ENCODE measurements at regions not wholly inside any gene's neighbourhood (a gene's known extent, or its start where the extent isn't known, plus 50 kb on each side); places are given as distances from the start of the nearest gene placed in this dataset.

DNA sequence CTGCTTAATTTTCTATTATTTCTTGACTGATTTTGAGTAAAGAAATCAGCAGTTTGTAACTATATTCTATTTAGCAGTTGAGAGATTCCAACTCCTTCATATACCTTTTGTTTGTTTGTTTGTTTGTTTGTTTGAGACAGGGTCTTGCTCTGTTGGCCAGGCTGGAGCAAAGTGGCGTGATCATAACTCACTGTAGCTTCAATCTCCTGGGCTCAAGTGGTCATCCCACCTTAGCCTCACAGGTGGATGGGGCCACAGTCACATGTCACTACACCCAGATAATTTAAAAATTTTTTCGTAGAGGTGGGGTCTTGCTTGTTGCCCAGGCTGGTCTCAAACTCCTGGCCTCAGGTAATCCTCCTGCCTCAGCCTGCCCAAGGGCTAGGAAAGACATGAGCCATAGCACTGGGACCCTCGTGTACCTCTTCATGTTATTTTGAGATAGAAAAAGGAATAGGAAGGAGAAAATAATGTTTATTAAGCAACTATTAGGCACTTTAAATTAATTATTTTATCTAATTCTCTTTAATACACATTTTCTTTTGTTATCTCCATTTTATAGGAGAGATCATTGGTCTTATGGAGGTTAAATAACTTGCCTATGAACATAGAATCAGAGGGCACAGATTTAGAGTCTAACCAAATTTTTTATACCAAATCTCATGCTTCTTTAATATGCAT lies 133.0 kb downstream of the ZNF608 start:
- no peak for TF ChIP-seq POLR2A (IDR thresholded peaks at IDR 0.05)
- TF ChIP-seq, protein P1, sequence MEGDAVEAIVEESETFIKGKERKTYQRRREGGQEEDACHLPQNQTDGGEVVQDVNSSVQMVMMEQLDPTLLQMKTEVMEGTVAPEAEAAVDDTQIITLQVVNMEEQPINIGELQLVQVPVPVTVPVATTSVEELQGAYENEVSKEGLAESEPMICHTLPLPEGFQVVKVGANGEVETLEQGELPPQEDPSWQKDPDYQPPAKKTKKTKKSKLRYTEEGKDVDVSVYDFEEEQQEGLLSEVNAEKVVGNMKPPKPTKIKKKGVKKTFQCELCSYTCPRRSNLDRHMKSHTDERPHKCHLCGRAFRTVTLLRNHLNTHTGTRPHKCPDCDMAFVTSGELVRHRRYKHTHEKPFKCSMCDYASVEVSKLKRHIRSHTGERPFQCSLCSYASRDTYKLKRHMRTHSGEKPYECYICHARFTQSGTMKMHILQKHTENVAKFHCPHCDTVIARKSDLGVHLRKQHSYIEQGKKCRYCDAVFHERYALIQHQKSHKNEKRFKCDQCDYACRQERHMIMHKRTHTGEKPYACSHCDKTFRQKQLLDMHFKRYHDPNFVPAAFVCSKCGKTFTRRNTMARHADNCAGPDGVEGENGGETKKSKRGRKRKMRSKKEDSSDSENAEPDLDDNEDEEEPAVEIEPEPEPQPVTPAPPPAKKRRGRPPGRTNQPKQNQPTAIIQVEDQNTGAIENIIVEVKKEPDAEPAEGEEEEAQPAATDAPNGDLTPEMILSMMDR (IDR thresholded peaks at IDR 0.05): no peak

Data from thyroid gland (tissue), 4 donors.